ENCODE measurements at regions not wholly inside any gene's neighbourhood (a gene's known extent, or its start where the extent isn't known, plus 50 kb on each side); places are given as distances from the start of the nearest gene placed in this dataset.

DNA sequence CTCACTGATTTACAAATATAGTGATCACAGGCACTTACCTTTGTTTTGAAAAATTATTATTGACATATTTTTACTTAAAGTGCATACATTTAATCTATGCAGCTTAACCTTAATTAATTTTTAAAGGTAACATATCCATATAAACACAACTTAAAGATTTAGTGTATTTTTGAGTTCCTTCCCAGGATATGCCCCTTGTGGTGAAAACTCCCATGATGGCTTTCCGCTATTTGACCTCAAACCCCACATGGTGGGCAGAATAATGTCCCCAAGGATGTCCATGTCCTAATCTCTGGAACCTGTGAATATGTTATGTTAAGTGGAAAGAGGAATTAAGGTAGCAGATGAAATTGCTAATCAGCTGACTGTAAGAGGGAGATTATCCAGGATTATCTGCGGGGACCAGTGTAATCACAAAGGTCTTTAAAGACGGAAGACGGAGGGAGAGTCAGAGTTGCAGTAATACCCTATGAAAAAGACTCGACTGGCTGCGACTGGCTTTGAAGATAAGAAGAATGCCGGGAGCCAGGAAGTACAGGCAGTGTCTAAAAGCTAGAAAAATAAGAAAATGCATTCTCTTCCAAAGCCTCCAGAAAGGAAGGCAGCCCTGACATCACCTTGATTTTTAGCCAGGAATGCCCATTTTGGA, 193.9 kb downstream of the ICE1 start:
- Histone ChIP-seq H3K9me3 (replicated peaks in 1 of 3) (no peaks in the 10 kb centered on the region), H3K36me3 (replicated peaks in 1 of 2) (no peaks in the 10 kb centered on the region), H3K4me3 (no peak overlapping the region), H3K27me3 (no peaks in the 10 kb centered on the region), H3K4me1 (replicated peaks in 1 of 2) (peaks cover 20 to 54% of the 10 kb centered on the region in 2 donors), H3K27ac (peak overlapping the region in 4 of 5 donors; percentile 41 to 62 (median 46))
- peak in 6 of 7 donors; percentile 40 to 75 (median 54) for DNase-seq
- 12 to 21% (median 15%) methylated on average over 7 of the region's 7 CpGs for WGBS, 4 donors
- intact Hi-C loops (cut with DNase I), result no loop called here
- TF ChIP-seq, protein P1, sequence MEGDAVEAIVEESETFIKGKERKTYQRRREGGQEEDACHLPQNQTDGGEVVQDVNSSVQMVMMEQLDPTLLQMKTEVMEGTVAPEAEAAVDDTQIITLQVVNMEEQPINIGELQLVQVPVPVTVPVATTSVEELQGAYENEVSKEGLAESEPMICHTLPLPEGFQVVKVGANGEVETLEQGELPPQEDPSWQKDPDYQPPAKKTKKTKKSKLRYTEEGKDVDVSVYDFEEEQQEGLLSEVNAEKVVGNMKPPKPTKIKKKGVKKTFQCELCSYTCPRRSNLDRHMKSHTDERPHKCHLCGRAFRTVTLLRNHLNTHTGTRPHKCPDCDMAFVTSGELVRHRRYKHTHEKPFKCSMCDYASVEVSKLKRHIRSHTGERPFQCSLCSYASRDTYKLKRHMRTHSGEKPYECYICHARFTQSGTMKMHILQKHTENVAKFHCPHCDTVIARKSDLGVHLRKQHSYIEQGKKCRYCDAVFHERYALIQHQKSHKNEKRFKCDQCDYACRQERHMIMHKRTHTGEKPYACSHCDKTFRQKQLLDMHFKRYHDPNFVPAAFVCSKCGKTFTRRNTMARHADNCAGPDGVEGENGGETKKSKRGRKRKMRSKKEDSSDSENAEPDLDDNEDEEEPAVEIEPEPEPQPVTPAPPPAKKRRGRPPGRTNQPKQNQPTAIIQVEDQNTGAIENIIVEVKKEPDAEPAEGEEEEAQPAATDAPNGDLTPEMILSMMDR (IDR thresholded peaks at IDR 0.05), result peak in 1 of 6 experiments; percentile 23
- TF ChIP-seq POLR2A (IDR thresholded peaks at IDR 0.05), result no peak

DNA sequence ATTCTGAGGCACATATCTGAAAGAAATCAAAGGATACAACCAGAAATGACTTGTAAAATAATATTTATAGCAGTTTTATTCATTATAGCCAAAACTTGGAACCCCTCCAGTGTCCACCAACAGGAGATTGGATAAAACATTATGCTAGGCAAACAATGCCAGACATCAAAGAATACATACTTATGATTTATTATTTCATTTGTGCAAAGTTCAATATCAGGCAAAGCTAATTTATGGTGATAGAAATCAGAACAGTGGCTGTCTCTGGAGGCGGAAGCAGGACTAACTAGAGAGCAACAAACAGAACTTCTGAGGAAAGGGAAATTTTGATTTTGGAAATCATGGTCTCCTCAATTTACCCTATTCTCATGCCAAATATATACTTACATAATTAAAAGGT, 193.1 kb downstream of the ICE1 start:
- H3K27me3 ChIP-seq, result no peaks in the 10 kb centered on the region
- no peak overlapping the region for H3K4me3 ChIP-seq
- no peak overlapping the region for H3K27ac ChIP-seq
- peaks cover 20 to 54% of the 10 kb centered on the region in 2 donors for H3K4me1 ChIP-seq (replicated peaks in 1 of 2)
- H3K36me3 ChIP-seq (replicated peaks in 1 of 2), result no peaks in the 10 kb centered on the region
- WGBS, 4 donors, result 24 to 40% (median 37%) methylated on average over 1 of the region's 1 CpG
- peak in 2 of 7 donors; percentile 25 to 72 for DNase-seq
- no peak for TF ChIP-seq POLR2A (IDR thresholded peaks at IDR 0.05)
- TF ChIP-seq, protein P1 (IDR thresholded peaks at IDR 0.05), result no peak
- intact Hi-C loops (cut with DNase I), result no loop called here
- no peaks in the 10 kb centered on the region for H3K9me3 ChIP-seq (replicated peaks in 1 of 3)

DNA sequence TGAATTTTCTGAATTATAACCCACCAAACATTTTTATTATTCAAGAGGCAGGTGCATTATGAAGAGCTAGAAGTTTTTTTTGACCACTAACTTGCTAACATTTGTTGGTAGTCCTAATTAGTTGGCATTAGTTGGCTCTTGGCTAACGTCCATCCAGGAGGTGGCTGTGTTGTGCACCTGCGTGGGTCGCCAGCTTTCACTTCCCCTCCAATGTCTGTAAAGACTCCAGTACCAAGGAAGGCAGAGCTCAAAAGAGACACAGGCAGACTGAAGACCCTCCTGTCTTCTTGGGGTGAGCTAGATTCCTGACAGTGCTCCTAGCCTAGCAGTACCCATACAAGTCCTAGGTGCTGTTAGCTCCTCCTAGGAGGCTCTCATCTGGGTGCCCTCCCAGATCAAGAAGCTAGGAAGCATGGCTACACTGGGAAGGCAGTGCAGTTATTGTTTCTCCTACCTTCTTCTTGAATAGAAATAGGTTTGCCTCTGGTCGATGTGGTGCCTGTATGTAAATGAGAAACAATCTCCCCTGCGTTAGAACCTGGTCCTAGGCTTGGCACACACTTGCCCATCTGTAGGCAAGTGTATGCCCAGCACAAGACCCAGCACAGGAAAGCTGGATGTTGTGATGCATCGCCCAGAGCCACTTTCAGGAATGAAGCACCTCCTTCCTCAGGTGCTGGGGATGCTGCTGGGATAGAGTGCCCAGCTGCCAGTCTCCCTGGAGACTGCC, 190.9 kb downstream of the ICE1 start:
- Histone ChIP-seq H3K9me3 (replicated peaks in 1 of 3) (no peaks in the 10 kb centered on the region), H3K4me3 (no peak overlapping the region), H3K27me3 (no peaks in the 10 kb centered on the region), H3K36me3 (replicated peaks in 1 of 2) (no peaks in the 10 kb centered on the region), H3K4me1 (replicated peaks in 1 of 2) (peaks cover 11 to 43% of the 10 kb centered on the region in 2 donors), H3K27ac (peak overlapping the region in 3 of 5 donors; percentile 11 to 54 (median 32))
- no peak for DNase-seq
- TF ChIP-seq, protein P1 (IDR thresholded peaks at IDR 0.05), result no peak
- no peak for TF ChIP-seq POLR2A (IDR thresholded peaks at IDR 0.05)
- WGBS, 4 donors, result 49 to 73% (median 62%) methylated on average over 5 to 6 of the region's 6 CpGs
- intact Hi-C loops (cut with DNase I), result no loop called here

DNA sequence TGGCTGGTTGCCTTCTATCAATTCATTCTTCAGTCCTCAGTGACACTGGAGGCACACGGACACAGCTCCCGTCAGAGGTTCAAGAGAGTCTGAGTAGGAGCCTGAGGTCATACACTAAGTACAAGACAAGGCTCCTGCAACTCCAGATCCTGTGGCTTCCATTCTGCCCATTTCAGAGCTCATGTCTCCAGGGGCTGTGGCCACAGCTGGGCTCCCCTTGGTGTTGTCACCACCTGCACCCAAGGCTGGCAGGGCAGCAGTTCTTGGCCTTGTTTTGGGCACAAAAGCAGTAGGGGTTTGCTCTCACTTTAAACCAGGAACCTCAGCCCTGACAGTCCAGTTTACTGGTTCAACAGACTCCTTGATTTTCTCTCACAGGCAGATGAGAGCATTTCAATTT, 189.6 kb downstream of the ICE1 start:
- 88 to 100% (median 93%) methylated on average over 2 of the region's 2 CpGs for WGBS, 4 donors

More for the DNA sequence above, 189.6 kb downstream of the ICE1 start:
- Histone ChIP-seq H3K4me1 (replicated peaks in 1 of 2) (peaks cover 11 to 37% of the 10 kb centered on the region in 2 donors), H3K27me3 (no peaks in the 10 kb centered on the region), H3K9me3 (replicated peaks in 1 of 3) (no peaks in the 10 kb centered on the region), H3K4me3 (no peak overlapping the region), H3K27ac (no peak overlapping the region), H3K36me3 (replicated peaks in 1 of 2) (no peaks in the 10 kb centered on the region)
- DNase-seq, result no peak
- intact Hi-C loops (cut with DNase I), result no loop called here
- no peak for TF ChIP-seq POLR2A (IDR thresholded peaks at IDR 0.05)
- TF ChIP-seq, protein P1 (IDR thresholded peaks at IDR 0.05), result no peak

Data from adrenal gland (tissue), 9 donors.